MCF 10A (cell line): ENCODE measurements at regions not wholly inside any gene's neighbourhood (a gene's known extent, or its start where the extent isn't known, plus 50 kb on each side); places are given as distances from the start of the nearest gene placed in this dataset.

Experiments used
- BruUV-seq: library from RNA; stranded (reverse); fragments of 400-500 nt; replicated peaks from 2 replicates; lab custom pipeline; 2021; lab: Mats Ljungman, UMichigan
- CTCF ChIA-PET: fragments of 300-600 bp; sonication (Branson Sonifier 250); formaldehyde crosslinking; extraction: SDS; loops from one replicate; lab custom pipeline; 2021; ENCODE audit warnings: antibody characterized with exemption, inconsistent platforms; lab: Yijun Ruan, JAX
- POLR2A ChIA-PET: fragments of 300-600, 350-650 bp; sonication (Branson Sonifier 250); formaldehyde crosslinking; extraction: SDS; loops from one replicate; lab custom pipeline; 2020; ENCODE audit warnings: antibody characterized with exemption, inconsistent platforms; lab: Yijun Ruan, JAX
- DNase-seq: peaks from one replicate; pipeline ENCODE4 v3.0.0-alpha.2; 2018; ENCODE audit not compliant: unreplicated experiment
- H3K27ac Mint-ChIP-seq: one replicate; pipeline ENCODE4 v1.8.0; 2022; ENCODE audit warnings: mild to moderate bottlenecking, low read depth, mixed read lengths; ENCODE audit not compliant: unreplicated experiment
- H3K27me3 Mint-ChIP-seq: one replicate; pipeline ENCODE4 v1.8.0; 2022; ENCODE audit warnings: mixed read lengths; ENCODE audit not compliant: insufficient read depth, unreplicated experiment
- H3K36me3 Mint-ChIP-seq: one replicate; pipeline ENCODE4 v1.8.0; 2022; ENCODE audit warnings: mild to moderate bottlenecking, moderate library complexity, mixed read lengths; ENCODE audit not compliant: insufficient read depth, unreplicated experiment
- H3K4me1 Mint-ChIP-seq: one replicate; pipeline ENCODE4 v1.8.0; 2022; ENCODE audit warnings: mixed read lengths; ENCODE audit not compliant: insufficient read depth, unreplicated experiment
- H3K4me3 Mint-ChIP-seq: one replicate; pipeline ENCODE4 v1.8.0; 2022; ENCODE audit warnings: mild to moderate bottlenecking, moderate library complexity, mixed read lengths; ENCODE audit not compliant: unreplicated experiment
- H3K9me3 Mint-ChIP-seq: one replicate; pipeline ENCODE4 v1.8.0; 2022; ENCODE audit warnings: mixed read lengths; ENCODE audit not compliant: unreplicated experiment
- CTCF ChIP-seq: fragments of 200-600 bp; IDR thresholded peaks from one replicate; pipeline ENCODE4 v1.8.0; 2022; ENCODE audit warnings: antibody characterized with exemption, mild to moderate bottlenecking; ENCODE audit not compliant: unreplicated experiment
- intact Hi-C: fragments of 100-400 bp; cut with micrococcal nuclease; formaldehyde crosslinking; loops from 2 replicates; pipeline ENCODE4 v1.14.1; 2022

GRCh38 chr10:59967079-59967478 lies 60.7 kb upstream of the CCDC6 start:
- Mint-ChIP-seq H3K36me3 (no peaks in the 10 kb centered on the region), H3K27me3 (no peaks in the 10 kb centered on the region), H3K9me3 (no peaks in the 10 kb centered on the region), H3K4me1 (peaks cover 9% of the 10 kb centered on the region), H3K27ac (no peak overlapping the region), H3K4me3 (no peak overlapping the region)
- no peak for TF ChIP-seq CTCF
- DNase-seq = no peak
- intact Hi-C loops = no loop called here
- ChIA-PET POLR2A (interaction anchor here (0.5 kb wide), 1 partner anchor 26 kb away, joined by 3 read pairs; no protein-coding TSS in a partner anchor), CTCF (interaction anchor here (0.6 to 1.1 kb wide), 3 partner anchors 60 to 102 kb away, joined by 3 to 5 read pairs (median 4); no protein-coding TSS in a partner anchor)
- no TSS peak for BruUV-seq

- no TSS peak for BruUV-seq
- Mint-ChIP-seq H3K4me1 (peaks cover 9% of the 10 kb centered on the region), H3K9me3 (no peaks in the 10 kb centered on the region), H3K27me3 (no peaks in the 10 kb centered on the region), H3K4me3 (no peak overlapping the region), H3K36me3 (no peaks in the 10 kb centered on the region), H3K27ac (peak overlapping the region; percentile 73)
- no peak for TF ChIP-seq CTCF
- intact Hi-C loops = no loop called here
- ChIA-PET CTCF (no interaction called here), POLR2A (interaction anchor here (0.7 to 1.4 kb wide), 4 partner anchors 28 to 65 kb away, joined by 3 to 5 read pairs (median 4); partner anchors contain the start of gene CCDC6)
- DNase-seq = no peak
These were observed 59.7 kb upstream of the CCDC6 start for GRCh38 chr10:59965899-59966650.

GRCh38 chr10:59962756-59963155 lies 56.4 kb upstream of the CCDC6 start:
- ChIA-PET POLR2A (no interaction called here), CTCF (interaction anchor here (0.6 kb wide), 1 partner anchor 9 kb away, joined by 5 read pairs; no protein-coding TSS in a partner anchor)
- Mint-ChIP-seq H3K9me3 (no peaks in the 10 kb centered on the region), H3K36me3 (no peaks in the 10 kb centered on the region), H3K27ac (no peak overlapping the region), H3K4me1 (peaks cover 9% of the 10 kb centered on the region), H3K27me3 (no peaks in the 10 kb centered on the region), H3K4me3 (no peak overlapping the region)
- BruUV-seq = no TSS peak
- intact Hi-C loops = no loop called here
- DNase-seq = no peak
- TF ChIP-seq CTCF = no peak

GRCh38 chr10:59960751-59961150 lies 54.4 kb upstream of the CCDC6 start:
- ChIA-PET CTCF (interaction anchor here (1.5 kb wide), 1 partner anchor 53 kb away, joined by 5 read pairs; no protein-coding TSS in a partner anchor), POLR2A (interaction anchor here (1.1 to 2.0 kb wide), 2 partner anchors 54 to 74 kb away, joined by 4 to 5 read pairs; partner anchors contain the start of gene CCDC6)
- Mint-ChIP-seq H3K4me3 (no peak overlapping the region), H3K36me3 (no peaks in the 10 kb centered on the region), H3K27ac (no peak overlapping the region), H3K4me1 (peaks cover 5% of the 10 kb centered on the region), H3K9me3 (no peaks in the 10 kb centered on the region), H3K27me3 (no peaks in the 10 kb centered on the region)
- TF ChIP-seq CTCF = no peak
- no peak for DNase-seq
- no TSS peak for BruUV-seq
- intact Hi-C loops = no loop called here
